GM21360 (cell line): ENCODE measurements at regions not wholly inside any gene's neighbourhood (a gene's known extent, or its start where the extent isn't known, plus 50 kb on each side); places are given as distances from the start of the nearest gene placed in this dataset.
"Not testable (repeated sequence)": the region's sequence is repeated elsewhere in the genome, so short reads cannot be mapped to it uniquely, and the experiment has no call there.

ENCODE experiments used
- ATAC-seq: cut with Tn5 transposase; IDR thresholded peaks from one replicate; pipeline ENCODE4 v1.9.1; 2021; ENCODE audit warnings: mild to moderate bottlenecking, moderate library complexity; ENCODE audit not compliant: unreplicated experiment

DNA sequence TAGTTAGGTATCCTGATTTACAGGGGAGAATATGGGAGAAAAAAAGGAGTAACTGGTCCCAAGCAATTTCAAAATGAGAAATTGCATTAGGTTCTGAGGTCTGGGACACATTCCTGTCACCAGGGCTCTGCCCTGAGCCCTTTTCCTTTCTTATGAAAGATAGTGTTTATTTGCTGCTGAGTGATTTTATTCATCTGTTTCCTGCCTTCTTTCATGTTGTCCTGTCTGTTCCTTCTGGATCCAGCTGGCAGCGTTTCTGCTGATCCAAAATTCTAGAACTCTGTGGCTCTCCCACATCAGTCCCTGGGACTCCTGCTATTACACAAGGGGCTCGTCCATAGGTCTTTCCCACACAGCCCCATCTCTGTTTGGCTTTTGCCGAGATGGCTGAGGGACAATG lies 519.1 kb upstream of the SALL3 start:
- ATAC-seq: no peak

DNA sequence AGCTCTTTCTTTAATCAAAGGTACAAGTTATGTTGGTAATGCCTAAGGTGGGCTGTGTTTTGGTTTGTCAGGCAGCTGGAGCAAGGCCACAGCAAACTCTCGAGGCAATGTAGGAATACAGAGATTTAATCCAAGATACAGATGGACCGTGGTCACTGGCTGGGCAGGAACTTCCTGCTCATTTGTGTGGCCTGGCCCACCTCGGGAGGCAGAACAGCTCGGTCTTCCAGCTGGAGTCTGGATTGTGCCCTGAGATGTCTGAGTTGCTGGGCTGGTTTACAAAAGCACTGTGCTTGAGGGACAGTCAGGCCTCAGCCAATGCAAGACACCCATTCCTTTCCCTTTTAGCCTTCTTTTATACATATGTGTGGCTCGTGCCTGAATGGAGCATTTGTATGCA lies 506.1 kb upstream of the SALL3 start:
- ATAC-seq: no peak

DNA sequence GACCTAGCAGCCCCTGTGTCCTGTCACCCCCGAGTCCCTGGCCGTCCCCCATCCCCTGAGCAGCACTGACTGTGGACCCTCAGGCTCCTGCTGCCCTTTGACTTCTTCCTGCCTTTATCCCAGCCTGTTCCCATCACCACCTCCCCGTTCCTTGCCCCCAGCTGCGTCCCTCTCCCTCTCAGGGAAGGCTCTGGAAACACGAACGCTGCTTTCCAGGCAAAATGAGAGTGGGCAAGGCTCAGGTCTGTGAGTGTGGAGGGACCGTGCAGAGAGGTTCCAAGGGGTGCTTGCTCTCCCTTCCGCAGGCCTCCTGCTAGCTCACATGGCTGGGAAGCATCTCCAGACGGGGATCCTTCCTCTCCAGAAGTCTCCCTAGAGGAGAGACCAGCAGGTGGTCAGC lies 501.8 kb upstream of the SALL3 start:
- no peak for ATAC-seq

DNA sequence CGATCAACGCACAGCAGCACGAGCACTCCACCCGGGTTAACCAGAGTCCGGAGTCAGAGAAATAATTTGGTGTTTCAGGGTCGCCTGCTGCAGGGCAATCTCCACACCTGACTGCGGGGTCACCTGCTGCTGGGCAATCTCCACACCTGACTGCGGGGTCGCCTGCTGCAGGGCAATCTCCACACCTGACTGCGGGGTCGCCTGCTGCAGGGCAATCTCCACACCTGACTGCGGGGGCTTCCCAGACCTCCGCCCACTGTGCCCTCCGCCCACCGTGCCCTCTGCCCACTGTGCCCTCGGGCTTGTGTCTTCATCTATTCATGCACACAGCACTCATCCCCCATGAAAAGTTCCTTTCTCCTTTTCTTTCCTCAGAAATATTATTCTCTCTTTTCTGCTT lies 500.2 kb upstream of the SALL3 start:
- no peak for ATAC-seq

DNA sequence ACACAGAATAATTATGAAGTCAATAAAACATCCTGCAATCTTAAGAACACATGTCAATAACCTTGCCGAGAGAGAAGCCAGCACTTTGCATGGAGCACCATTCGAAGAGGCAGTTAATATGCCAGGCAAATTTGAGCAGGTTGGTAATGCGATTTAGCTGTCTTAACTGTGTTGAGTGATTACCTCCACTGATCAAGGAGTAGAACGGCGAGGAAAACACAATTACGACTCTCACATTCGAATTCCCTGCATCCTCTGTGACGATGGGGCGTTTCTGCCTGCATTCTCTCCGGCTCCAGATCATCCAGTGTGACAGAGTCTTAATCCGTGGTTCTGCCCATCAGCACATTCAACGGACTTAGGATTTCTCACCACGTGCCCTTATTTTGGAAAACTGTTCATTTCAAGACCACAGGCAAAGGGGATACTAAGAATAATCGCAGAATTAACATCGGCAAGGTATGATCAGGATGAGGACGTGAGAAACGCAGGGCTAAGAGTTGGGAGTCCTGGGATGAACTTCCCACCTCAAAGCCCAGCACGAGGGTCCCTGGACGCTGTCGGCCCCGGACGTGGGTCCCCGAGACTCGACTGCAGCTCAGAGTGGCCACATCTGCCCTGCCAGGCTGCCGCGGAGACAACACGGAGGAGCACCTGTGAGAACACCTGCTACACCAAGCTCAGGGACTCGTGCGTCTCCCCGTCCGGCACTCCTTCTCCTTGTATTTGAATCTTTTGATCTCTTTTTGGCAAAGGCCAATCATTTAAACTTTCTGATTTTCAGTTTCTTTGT lies 499.2 kb upstream of the SALL3 start:
- no peak for ATAC-seq

DNA sequence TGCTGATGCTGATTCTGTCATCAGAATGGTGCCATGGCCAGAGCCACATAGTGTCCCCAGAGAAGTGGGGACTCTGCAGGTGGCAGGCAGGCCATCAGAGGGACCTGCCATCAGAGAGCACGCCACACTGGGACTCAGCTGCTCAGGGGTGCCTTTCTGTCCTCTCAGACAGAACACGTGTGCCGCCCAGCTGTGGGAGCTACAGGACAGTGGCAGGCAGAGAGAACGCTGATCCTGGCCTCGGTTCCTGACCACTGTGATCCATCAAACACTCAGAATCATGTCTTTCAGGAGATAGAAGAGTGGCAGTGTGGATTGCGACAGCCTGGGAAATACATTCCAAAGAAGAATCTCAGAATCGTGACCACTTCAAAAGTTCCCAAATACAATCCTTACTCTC lies 497.2 kb upstream of the SALL3 start:
- no peak for ATAC-seq

DNA sequence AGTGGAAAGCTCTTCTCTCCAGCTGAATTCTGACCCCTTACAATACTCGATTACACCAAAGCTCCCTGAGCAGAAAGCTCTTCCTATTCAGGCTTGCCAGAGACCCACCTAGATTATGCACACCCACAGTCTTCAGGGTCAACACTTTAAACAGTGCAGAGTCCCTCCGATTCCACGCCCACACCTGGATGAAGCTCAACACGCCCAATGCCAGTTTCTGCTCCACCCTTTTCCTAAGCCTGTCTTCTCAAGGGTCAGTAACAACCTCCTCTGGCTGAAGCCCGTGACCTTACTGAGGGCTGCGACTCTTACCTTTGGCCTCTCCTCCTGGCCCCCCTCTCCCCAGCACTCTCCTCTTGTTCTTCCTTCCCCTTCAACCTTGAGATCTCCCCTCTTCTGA lies 492.0 kb upstream of the SALL3 start:
- no peak for ATAC-seq

DNA sequence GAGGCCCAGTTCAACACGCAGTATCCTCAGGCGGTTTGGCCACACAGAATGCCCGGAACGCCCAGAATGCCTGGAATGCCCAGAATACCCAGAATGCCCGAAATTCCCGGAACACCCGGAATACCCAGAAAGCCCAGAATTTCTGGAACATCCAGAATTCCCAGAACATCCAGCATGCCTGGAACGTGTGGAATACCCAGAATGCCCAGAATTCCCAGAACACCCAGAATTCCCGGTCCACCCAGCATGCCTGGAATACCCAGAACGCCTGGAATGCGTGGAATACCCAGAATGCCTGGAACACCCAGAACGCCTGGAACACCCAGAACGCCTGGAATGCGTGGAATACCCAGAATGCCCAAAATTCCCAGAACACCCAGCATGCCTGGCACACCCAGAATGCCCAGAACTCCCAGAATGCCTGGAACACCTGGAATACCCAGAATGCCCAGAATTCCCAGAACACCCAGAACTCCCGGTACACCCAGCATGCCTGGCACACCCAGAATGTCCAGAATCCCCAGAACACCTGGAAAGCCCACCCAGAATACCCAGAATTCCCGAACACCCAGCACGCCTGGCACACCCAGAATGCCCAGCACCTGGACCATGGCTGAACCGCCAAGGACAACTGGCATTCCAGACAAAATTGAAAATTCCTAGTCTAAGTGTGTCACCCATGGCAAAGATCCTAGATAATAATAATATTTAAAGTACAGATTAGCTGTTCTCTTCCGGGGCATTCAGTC lies 487.4 kb upstream of the SALL3 start:
- ATAC-seq: no peak

DNA sequence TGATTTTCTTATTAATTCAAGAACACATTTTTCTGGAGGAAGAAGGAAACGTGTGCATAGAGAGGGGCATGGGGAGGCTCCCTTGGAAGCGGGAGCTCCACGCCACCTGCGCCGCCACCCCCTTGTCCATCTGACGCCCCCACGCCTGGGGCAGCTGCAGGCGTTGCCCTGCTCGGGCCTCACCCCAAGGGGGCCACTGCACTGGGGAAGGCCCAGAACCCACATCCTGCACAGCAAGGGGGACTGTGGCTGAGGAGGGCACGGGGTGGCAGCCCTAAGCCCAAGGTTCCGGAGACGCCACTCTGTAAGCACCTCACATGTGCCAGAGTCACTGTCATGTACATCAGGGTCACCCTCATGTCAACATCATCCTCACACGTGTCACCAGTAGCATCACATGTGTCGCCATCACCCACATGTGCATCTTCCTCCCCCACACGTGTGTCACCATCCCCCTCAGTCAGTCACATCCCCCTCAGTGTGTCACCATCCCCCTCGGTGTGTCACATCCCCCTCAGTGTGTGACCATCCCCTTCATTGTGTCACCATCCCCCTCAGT lies 486.7 kb upstream of the SALL3 start:
- no peak for ATAC-seq

DNA sequence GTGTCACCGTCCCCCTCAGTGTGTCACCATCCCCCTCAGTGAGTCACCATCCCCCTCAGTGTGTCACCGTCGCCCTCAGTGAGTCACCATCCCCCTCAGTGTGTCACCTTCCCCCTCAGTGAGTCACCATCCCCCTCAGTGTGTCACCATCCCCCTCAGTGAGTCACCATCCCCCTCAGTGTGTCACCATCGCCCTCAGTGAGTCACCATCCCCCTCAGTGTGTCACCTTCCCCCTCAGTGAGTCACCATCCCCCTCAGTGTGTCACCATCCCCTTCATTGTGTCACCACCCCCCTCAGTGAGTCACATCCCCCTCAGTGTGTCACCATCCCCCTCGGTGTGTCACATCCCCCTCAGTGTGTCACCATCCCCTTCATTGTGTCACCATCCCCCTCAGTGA lies 486.1 kb upstream of the SALL3 start:
- ATAC-seq: not testable (repeated sequence)

DNA sequence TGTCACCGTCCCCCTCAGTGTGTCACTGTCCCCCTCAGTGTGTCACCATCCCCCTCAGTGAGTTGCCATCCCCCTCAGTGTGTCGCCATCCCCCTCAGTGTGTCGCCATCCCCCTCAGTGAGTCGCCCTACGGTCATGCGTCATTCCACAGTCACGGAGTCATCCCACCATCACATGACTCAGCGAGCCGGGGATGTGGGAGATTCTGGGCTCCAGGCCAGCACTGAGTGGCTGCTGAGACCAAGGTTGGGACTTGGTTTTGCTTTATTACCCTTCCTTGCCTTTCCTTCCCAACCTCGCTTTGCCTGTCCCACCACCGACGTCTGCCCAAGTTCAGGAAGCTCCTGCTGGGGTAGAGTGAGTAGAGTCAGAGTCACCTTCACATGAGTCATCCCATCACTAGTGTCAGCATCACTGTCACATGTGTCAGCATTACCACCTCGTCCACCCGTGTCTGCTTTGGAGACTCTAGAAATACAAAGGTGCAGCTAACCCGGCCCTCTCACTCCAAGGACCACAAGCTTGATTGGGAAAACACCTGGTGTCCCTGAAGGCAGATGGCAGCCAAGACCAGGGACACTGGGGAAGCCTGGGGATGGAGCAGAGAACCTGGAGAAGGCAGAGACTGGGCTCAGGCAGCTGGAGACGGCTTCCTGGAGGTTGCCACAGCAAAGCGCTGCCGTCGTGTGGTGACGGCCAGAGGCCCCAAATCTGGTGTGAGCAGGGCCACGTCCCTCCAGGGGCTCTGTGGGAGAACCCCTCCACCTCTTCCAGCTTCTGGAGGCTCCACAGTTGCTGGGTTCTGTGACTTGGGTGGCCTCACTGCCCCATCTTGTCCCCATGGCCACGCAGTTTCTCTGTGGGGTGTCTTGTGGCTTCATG lies 485.2 kb upstream of the SALL3 start:
- no peak for ATAC-seq

DNA sequence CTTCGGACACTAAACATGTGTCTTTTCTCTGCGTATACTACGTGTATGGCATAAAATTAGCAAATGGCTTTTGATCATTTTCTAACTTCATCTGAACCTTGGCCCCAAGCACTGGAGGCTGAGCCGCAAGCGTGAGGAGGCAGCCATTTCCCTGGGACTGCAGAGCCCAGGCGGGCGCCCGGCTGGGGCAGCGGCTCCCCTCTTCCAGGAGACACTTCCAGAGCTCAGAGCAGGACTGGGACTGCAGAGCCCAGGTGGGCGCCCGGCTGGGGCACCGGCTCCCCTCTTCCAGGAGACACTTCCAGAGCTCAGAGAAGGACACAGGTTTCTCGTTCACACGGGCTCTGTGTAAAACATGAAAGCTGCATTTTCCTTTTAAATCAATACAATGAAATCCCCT lies 484.1 kb upstream of the SALL3 start:
- ATAC-seq: no peak

DNA sequence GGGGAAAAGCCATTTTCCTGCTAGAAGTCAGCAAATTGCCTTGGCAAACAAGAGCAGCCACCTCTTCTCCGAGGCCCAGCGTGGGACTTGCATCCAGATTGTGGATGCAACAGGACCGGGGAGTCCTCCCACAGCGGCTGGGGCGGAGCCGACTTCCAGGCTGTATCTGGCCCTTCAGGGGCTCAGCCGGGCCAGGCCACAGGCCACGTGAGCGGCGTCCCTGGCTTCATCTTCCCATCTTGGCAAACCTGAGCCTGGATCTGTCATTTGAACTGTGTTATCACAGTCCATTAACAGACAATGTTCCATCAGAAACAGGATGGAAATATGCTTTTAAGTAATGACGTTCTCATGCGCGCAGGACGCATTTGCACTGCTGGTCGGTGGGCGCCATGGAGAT lies 483.5 kb upstream of the SALL3 start:
- no peak for ATAC-seq

DNA sequence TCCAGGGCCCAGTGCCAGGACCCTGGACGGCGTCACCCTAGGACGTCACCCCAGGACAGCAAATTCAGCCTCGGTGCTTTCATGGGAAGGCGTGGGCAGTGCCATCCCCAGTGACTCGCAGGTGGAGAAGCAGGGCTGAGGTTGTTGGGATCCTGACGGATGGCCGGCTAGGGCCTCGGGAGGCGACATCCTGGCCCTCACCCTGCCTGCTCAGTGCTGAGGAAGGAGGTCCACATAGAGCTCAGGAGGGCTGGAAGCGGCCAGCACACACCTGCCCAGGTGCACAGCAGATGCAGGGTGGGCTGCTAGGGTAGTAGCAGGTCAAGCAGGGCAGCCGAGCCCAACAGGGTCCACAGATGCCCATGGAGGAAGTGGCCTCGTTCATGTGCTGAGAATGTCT lies 482.0 kb upstream of the SALL3 start:
- ATAC-seq: no peak

DNA sequence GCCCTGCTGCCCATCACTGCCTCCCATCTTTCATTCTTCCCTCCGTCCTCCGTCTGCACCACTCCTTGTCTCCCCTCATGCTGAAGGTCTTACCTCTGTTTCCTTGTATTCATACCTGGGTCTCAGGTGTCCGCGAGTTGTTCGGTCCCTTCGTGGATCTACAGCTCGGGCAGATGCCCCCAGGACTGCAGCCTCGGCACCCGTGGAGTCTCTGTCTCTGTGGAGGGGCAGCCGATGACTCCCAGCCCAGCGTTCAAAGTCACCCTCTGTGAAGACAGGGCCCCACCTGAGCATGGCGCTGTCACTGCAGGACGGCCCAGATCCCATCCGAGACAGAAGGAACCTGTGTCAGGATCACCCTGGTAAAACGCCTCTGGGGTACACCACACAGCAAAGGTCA lies 480.0 kb upstream of the SALL3 start:
- ATAC-seq: no peak

DNA sequence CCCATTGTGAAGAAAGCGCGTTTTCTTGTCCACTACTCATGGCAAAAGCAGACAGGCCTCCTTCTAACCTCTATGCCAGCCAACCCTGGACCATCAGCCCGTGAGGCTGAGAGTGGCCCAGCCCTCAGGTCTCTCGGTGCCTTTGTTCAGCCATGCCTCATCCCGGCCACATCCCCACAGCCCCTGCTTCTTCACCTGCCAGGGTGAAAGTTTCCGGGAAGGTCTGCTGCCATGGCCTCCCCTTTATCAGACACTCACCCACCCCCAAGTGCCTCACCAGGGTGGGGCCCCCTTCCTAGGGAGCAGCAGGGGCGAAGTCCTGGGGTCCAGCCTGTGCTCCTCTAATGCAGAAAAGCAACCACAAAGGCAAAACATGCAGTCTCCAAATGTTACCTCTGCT lies 478.4 kb upstream of the SALL3 start:
- ATAC-seq: no peak

DNA sequence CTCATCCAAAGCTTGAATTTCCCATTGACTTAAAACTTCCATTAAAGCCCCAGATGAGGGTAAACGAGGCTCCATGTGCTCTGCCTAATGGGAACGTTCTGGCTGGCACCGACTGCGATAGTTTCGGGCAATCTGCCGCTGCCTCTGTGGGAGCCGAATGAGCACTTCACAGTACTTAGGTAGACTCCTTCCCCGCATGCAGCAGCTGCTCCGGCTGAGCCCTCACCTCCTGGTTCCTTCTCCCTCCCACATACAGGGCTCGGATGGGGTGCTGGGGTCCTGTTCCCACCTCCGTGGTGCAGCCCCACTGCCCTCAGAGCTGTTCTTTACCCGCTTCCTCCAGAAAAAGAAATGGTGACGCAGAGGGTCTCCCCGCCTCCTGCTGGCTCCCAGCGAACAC lies 476.5 kb upstream of the SALL3 start:
- no peak for ATAC-seq

DNA sequence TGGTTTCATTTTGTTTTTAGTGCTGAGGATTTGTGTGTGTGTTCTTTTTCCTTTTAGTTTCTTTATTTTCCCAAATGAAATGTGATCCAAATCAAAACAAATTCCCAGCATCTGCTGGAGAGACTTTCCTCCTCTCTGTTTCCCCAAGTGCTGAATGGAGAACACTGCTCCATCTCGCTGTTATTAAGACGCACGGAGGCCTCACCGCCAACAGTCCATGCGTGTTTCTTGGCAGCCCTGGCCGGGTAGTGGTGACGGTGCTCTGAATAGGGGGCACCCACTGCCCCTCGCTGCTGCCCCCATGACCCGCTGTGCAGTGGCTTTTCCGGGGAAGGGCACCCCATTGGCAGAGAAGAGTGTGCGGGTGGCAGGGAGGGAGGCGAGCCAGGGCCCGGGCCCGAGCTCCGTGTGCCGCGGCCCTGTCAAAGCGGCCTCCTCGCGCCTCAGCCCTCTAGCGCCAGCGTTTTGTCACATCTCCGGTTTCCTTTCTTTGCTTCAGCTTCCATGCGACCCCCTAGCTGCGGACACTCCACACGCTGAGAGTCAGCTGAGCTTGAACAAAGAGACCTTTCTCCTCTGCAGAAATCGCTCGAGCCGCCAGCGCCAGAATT lies 473.7 kb upstream of the SALL3 start:
- no peak for ATAC-seq

DNA sequence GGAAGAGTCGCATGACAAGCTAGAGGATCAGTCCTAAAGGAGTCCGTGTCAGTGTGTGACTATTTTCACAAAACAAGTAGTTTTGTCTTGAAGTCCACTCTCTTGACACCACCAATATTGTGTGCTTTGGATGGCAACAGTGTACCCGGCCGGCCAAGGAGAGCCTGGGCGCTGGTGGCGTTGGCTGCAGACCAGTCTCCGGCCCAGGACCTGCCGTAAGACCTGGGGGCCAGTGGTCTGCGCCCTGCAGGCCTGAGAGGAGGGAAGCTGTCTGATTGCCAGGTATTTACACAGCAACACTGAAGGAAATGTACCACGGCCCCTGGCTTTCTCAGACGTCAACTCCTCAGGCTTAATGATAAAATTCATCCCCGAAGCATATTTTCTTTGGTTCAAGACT lies 472.4 kb upstream of the SALL3 start:
- ATAC-seq: no peak

DNA sequence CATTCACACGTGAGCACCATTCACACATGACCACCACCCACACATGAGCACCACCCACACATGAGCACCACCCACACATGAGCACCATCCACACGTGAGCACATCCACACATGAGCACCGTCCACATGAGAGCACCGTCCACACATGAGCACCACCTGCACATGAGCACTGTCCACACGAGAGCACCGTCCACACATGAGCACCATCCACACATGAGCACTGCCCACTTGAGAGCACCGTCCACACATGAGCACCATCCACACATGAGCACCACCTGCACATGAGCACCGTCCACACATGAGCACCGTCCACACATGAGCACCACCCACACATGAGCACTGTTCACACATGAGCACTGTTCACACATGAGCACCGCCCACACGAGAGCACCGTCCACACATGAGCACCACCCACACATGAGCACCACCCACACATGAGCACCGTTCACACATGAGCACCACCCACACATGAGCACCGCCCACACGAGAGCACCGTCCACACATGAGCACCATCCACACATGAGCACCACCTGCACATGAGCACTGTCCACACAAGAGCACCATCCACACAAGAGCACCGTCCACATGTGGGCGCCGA lies 471.3 kb upstream of the SALL3 start:
- ATAC-seq: not testable (repeated sequence)
